LNCaP clone FGC (cell line): ENCODE measurements at regions not wholly inside any gene's neighbourhood (a gene's known extent, or its start where the extent isn't known, plus 50 kb on each side); places are given as distances from the start of the nearest gene placed in this dataset.
A peak's percentile ranks its signal among the peaks of the same experiment; 100 is the strongest.

Experiments used
- DNase-seq: peaks from one replicate; pipeline ENCODE4 v3.0.0-alpha.2; 2011; ENCODE audit warnings: low read depth
- H3K4me3 ChIP-seq: 2 replicates; pipeline ENCODE4 v1.5.1; 2011; ENCODE audit warnings: mild to moderate bottlenecking, low read depth, low read length, control low read depth
- TF ChIP-seq, protein P1 (sequence below): IDR thresholded peaks from 2 replicates; pipeline ENCODE4 v1.5.1; 2012; ENCODE audit warnings: mild to moderate bottlenecking; ENCODE audit not compliant: control insufficient read depth, insufficient read depth; ENCODE audit errors: extremely low read depth

- no peak for DNase-seq
- H3K4me3 ChIP-seq = no peak overlapping the region
- TF ChIP-seq, protein P1, sequence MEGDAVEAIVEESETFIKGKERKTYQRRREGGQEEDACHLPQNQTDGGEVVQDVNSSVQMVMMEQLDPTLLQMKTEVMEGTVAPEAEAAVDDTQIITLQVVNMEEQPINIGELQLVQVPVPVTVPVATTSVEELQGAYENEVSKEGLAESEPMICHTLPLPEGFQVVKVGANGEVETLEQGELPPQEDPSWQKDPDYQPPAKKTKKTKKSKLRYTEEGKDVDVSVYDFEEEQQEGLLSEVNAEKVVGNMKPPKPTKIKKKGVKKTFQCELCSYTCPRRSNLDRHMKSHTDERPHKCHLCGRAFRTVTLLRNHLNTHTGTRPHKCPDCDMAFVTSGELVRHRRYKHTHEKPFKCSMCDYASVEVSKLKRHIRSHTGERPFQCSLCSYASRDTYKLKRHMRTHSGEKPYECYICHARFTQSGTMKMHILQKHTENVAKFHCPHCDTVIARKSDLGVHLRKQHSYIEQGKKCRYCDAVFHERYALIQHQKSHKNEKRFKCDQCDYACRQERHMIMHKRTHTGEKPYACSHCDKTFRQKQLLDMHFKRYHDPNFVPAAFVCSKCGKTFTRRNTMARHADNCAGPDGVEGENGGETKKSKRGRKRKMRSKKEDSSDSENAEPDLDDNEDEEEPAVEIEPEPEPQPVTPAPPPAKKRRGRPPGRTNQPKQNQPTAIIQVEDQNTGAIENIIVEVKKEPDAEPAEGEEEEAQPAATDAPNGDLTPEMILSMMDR = no peak
Measured at GRCh38 chr11:38498721-38499120, 1900.7 kb upstream of the RAG2 start.

DNA sequence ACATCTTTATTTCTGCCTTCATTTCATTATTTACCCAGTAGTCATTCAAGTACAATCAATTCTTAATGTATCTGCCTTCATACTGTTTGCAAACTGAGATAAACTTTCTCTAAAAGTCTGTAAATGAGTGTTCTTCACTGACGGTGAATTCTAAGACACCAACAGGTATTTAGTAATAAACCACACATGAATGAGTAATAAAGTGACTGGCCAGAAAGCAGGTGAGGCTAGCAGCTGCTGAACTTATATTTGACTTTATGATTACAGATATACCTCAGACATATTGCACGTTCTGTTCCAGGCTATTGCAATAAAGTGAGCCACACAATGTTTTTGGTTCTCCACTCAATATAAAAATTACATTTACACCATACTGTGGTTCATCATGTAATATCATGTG is 1894.0 kb upstream of the RAG2 start:
- no peak for DNase-seq
- TF ChIP-seq, protein P1 = no peak
- no peak overlapping the region for H3K4me3 ChIP-seq

DNA sequence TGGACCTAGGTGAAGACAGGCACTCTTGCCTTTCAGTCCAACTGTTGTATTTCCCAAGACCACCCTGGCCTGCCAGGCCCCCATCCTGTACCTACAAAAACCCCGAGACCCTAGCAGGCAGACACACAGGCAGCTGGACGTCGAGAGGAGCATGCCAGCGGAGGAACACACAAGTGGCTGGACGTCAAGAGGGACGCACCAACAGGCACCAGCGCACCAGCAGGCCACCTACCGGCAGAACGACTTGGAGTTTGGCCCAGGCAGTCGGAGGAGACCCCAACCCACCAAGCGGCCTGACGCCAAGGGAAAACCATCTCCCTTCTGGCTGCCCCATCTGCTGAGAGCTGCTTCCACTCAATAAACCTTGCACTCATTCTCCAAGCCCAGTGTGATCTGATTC is 1883.4 kb upstream of the RAG2 start:
- no peak for DNase-seq
- TF ChIP-seq, protein P1 = no peak
- no peak overlapping the region for H3K4me3 ChIP-seq

GRCh38 chr11:38476808-38477575 is 1879.0 kb upstream of the RAG2 start:
- TF ChIP-seq, protein P1 = no peak
- DNase-seq = no peak
- no peak overlapping the region for H3K4me3 ChIP-seq

GRCh38 chr11:38461751-38462150 is 1863.7 kb upstream of the RAG2 start:
- no peak for DNase-seq
- H3K4me3 ChIP-seq = no peak overlapping the region
- TF ChIP-seq, protein P1 = no peak

DNA sequence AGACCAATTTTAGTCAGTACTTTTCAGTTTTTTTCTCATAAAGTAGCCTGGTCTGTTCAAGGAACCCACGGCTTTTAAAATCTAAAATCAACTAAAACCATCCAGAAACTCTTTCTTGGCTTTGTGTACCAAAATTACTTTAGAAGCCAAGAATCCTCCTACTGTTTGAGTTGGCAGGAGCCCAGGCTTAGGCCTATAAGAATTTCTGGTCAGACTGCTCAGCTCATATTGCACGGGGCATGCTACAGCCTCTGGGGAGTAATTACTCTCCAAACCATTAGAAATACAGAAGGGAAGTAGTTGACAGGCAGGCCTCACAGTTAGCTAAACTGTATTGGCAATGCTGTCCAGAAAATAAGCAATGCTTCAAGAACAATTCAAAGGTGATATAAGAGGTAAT is 1862.9 kb upstream of the RAG2 start:
- peak; percentile 87 for DNase-seq

More for the DNA sequence above, 1862.9 kb upstream of the RAG2 start:
- TF ChIP-seq, protein P1 = no peak
- H3K4me3 ChIP-seq = no peak overlapping the region
